Head of caudate nucleus (tissue), 42 donors: ENCODE measurements at regions not wholly inside any gene's neighbourhood (a gene's known extent, or its start where the extent isn't known, plus 50 kb on each side); places are given as distances from the start of the nearest gene placed in this dataset.

Source experiments
- DNase-seq, 42 donors: peaks; one replicate each; pipeline versions ENCODE4 v3.0.0 to v3.0.0-alpha.2; 2020 to 2021; ENCODE audit warnings: mixed read lengths in 7 of 42
- intact Hi-C: fragments of 100-400 bp; cut with DNase I; formaldehyde crosslinking; loops from one replicate; pipeline ENCODE4 v1.15.0; 2022

DNA sequence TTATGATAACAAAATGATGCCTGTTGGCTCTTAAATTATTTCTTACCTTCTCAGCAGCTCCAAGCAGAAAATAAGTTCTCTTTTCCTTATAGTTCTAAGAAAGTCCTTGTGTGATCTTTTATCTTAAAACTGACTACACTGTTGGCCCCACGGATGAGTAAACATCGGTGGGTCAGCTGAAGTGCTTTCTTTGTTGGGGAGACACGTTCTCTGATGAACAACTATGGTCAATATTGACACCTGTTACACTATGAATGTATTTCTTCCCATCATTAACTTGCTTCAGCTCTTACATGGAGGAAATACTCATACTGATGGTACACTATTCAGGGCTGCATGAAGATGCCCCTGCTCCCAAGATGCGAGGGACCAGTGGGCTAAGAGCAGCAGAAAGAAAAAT, 110.8 kb upstream of the EEA1 start:
- DNase-seq: no peak
- intact Hi-C loops: no loop called here

GRCh38 chr12:93040367-93040766, 111.3 kb upstream of the EEA1 start:
- intact Hi-C loops: no loop called here
- no peak for DNase-seq

GRCh38 chr12:93041416-93041815, 112.3 kb upstream of the EEA1 start:
- no peak for DNase-seq
- intact Hi-C loops: no loop called here

- intact Hi-C loops: no loop called here
- DNase-seq: no peak
Measured at GRCh38 chr12:93042283-93042682, 113.2 kb upstream of the EEA1 start.

- intact Hi-C loops: no loop called here
- DNase-seq: no peak
Measured at GRCh38 chr12:93042684-93043083, 113.6 kb upstream of the EEA1 start.

DNA sequence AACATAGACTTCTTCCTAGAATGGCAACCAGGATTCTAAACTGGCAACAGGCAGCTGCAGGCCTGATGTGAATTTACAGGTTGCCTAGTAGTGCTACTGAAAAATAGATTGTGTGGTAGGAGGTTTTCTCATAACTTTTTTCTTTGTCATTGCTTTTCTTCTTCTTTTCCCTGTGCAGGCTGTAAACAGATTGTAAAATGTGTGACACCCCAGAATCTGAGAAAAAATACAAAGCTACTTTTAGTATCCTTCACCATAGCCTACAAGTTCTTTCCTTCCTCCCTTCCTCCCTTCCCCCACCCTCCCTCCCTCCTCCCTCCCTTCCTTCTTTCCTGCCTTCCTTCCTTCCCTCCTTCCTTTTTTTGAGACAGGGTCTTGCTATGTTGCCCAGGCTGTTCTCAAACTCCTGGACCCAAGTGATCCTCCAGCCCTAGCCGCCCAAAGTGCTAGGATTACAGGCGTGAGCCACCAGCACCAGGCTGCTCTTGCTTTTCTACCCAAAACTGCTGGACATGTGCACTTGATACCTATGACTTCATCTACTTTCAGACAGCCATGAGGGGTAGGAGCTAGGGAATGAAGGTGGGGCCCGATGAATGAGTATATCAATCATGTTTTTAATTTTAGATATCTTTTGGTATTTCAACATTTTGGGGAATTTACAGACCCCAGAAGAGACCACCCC, 114.2 kb upstream of the EEA1 start:
- DNase-seq: no peak
- intact Hi-C loops: no loop called here

- intact Hi-C loops: no loop called here
- DNase-seq: no peak
Measured at GRCh38 chr12:93043877-93044209, 114.7 kb upstream of the EEA1 start.

- intact Hi-C loops: no loop called here
- no peak for DNase-seq
Measured at GRCh38 chr12:93047118-93047517, 118.0 kb upstream of the EEA1 start.

GRCh38 chr12:93048656-93049055, 119.6 kb upstream of the EEA1 start:
- DNase-seq: no peak
- intact Hi-C loops: no loop called here

GRCh38 chr12:93050026-93050747, 121.1 kb upstream of the EEA1 start:
- intact Hi-C loops: no loop called here

GRCh38 chr12:93050748-93051081, 121.6 kb upstream of the EEA1 start:
- intact Hi-C loops: no loop called here
- no peak for DNase-seq

More at GRCh38 chr12:93050026-93050747, 121.1 kb upstream of the EEA1 start:
- no peak for DNase-seq

DNA sequence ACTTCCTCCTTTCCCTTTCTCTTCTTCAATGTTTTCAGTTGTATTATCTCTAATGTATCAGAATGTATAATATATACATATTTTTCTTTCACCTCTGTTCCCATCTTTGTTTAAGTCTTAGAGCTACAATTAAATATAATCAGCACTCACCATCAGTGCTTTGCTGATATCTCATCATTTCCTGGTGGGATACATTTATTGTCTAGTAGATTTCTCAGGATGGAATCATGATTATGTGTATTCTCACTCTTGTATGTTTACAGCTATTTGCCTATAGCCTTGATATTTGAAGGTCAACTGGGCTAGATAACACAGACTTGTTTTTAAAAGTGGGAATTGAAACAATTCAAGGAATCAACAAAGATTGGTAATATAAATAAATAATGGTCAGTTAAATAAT, 124.9 kb upstream of the EEA1 start:
- intact Hi-C loops: no loop called here

DNA sequence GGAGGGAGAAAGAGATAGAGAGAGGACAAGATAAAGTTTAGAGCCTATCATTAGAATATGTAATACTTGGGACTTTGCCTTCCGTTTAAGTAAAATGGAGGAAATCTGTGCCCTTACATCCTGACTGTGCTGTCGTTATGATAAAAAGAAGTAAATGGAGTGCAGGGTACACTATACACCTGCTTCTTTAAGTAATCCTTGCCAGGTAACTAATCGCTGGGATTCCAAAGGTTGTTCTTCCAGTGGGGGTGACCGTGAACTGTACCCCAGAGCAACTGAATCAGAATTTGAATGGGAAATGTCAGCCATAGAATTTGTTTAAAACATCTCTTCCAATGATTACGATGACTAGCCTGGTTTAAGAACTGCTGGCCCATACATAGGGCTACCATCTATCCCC, 126.1 kb upstream of the EEA1 start:
- DNase-seq: no peak
- intact Hi-C loops: no loop called here

More for the DNA sequence above, 124.9 kb upstream of the EEA1 start:
- no peak for DNase-seq

DNA sequence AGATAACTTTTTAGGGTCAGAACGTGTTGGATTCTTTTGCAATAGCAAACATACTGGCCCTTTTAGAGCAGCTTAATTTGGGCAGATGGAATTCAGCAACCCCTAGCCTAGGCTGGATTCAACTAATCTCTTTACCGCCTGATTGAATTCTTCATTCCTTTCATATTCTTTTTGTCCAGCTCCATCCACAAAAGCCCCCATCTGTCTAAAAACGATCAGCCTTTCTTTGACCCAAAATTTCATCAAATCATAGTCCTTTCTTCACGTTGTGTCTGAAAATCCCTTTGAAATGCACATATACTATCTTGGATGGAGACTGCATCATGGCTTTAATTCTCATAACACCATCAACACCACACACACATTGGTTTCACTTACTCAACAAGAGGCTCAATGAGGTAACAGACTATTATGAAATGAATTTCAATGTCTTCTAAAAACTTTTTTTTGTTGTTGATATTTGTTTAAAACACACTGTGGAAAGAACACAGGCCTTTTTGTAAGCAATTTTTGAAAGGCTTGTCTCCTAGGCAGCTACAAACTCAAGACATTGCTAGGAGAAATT, 128.0 kb upstream of the EEA1 start:
- intact Hi-C loops: no loop called here
- DNase-seq: no peak

- intact Hi-C loops: no loop called here
- no peak for DNase-seq
Measured at GRCh38 chr12:93058280-93058679, 129.2 kb upstream of the EEA1 start.

DNA sequence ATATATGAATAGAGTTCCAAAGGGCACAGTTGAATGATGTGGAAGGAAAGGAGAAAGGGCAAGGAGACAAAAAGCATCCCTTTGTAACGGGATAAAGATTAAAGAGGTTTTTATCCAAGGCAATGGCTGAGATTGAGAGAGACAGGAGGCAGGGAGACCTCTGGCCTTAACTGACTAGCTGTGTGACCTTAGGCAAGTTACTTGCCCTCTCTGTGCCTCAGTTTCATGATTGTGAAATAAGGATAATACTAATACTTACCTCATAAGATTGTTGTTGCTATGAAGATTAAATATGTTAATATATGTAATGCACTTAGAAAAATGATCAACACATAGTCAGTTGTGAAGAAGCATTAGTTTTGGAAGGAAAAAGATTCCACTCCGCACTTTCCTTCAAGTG, 130.2 kb upstream of the EEA1 start:
- intact Hi-C loops: no loop called here
- no peak for DNase-seq

DNA sequence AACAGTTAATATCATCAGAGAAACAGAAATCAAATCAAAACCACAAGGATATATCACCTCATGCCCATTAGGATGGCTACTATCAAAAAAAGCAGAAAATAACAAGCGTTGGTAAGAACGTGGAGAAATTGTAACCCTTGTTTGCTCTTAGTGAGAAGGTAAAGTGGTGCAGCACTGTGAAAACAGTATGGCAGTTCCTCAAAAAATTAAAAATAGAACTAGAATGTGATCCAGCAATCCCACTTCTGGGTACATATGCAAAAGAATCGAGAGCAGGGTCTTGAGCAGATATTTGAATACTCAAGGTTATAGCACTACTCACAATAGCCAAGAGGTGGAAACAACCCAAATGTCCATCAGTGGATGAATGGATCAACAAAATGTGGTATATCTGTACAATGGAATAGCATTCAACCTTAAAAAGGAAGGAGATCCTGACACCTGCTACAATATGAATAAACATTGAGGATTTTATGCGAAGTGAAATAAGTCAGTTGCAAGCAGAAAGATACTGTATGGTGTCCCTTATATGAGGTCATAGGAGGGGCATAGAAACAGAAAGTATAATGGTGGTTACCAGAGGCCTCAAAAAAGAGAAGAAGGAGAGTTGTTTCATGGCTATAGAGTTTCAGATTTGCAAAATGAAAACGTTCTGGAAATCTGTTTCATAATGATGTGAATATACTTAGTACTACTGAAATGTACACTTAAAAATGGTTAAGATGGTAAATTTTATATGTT, 131.0 kb upstream of the EEA1 start:
- DNase-seq: no peak

DNA sequence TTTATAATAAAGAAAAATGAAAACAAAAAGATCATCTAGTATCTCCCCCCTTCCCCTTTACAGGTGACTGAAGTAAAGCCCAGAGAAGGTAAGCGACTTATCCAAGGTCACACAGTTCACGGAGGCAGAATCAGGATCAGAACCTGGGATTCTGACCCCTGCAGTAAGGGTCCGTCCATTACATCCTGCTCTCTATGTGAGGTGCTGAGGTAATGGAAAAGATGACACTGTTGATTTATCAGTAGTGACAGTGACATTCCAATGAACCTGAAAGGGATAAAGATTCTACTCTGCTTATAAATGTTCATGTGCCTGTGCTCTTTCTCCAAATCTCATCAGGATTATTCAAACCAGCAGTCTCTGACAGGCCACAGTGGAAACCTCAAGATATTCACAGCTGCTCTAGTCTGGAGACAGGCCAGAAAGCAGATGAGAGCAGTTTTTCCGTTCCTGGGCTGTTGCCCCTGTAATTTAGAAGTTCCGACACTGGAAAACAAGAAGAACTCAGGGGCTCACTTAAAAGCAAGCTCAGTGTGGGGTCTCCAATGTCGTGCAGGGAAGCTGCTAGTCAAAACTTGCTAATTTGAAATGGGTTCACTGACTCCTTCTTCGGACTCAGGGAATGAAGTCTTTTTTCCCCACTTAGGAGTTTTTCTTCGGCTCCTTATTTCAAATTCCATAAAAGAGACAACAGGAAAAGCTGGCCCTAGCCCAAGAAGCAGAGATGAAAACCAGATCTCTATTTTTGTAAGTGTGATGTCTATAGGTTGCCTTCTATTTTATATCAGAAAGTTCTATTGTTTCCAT, 131.8 kb upstream of the EEA1 start:
- peak in 3 of 42 donors; percentile 5 to 20 (median 15) for DNase-seq
- intact Hi-C loops: no loop called here

More for the DNA sequence above, 131.0 kb upstream of the EEA1 start:
- intact Hi-C loops: no loop called here
